Astrocyte (in vitro differentiated cells and primary cell): ENCODE measurements at regions not wholly inside any gene's neighbourhood (a gene's known extent, or its start where the extent isn't known, plus 50 kb on each side); places are given as distances from the start of the nearest gene placed in this dataset.

Experiments
- EZH2 ChIP-seq: IDR thresholded peaks from 2 replicates; pipeline ENCODE4 v1.6.1; 2012; ENCODE audit warnings: mild to moderate bottlenecking, low read length, inconsistent platforms; ENCODE audit not compliant: insufficient read depth
- TF ChIP-seq, protein P1 (sequence below): IDR thresholded peaks from 2 replicates; pipeline ENCODE4 v1.5.1; 2011; ENCODE audit warnings: low read depth, mild to moderate bottlenecking, inconsistent platforms, low read length, moderate library complexity; ENCODE audit not compliant: insufficient read depth

GRCh38 chr21:35398346-35398982 lies 349.4 kb upstream of the RUNX1 start:
- TF ChIP-seq, protein P1, sequence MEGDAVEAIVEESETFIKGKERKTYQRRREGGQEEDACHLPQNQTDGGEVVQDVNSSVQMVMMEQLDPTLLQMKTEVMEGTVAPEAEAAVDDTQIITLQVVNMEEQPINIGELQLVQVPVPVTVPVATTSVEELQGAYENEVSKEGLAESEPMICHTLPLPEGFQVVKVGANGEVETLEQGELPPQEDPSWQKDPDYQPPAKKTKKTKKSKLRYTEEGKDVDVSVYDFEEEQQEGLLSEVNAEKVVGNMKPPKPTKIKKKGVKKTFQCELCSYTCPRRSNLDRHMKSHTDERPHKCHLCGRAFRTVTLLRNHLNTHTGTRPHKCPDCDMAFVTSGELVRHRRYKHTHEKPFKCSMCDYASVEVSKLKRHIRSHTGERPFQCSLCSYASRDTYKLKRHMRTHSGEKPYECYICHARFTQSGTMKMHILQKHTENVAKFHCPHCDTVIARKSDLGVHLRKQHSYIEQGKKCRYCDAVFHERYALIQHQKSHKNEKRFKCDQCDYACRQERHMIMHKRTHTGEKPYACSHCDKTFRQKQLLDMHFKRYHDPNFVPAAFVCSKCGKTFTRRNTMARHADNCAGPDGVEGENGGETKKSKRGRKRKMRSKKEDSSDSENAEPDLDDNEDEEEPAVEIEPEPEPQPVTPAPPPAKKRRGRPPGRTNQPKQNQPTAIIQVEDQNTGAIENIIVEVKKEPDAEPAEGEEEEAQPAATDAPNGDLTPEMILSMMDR = no peak
- TF ChIP-seq EZH2 = no peak
